Naive thymus-derived CD4-positive, alpha-beta T cell (primary cell): ENCODE measurements at regions not wholly inside any gene's neighbourhood (a gene's known extent, or its start where the extent isn't known, plus 50 kb on each side); places are given as distances from the start of the nearest gene placed in this dataset.

Experiments used
- ATAC-seq: fragments of 150-1000 bp; cut with Tn5 transposase; 2 replicates; pipeline ENCODE4 v1.10.0; 2021; ENCODE audit warnings: mild to moderate bottlenecking, moderate library complexity
- CTCF ChIA-PET: fragments of 350-600 bp; sonication (Branson Sonifier 250); formaldehyde crosslinking; loops from one replicate; lab custom pipeline; 2021; ENCODE audit warnings: antibody characterized with exemption; lab: Charles Lee
- POLR2A ChIA-PET: fragments of 350-600 bp; sonication (Branson Sonifier 250); formaldehyde crosslinking; loops from one replicate; lab custom pipeline; 2021; ENCODE audit warnings: antibody characterized with exemption, inconsistent platforms; lab: Charles Lee
- DNase-seq, 9 donors: peaks; one replicate each; pipeline versions ENCODE4 v3.0.0 to v3.0.0-alpha.2; 2020 to 2022; ENCODE audit warnings: mixed read lengths in 1 of 9
- H3K27ac ChIP-seq: one replicate; pipeline ENCODE4 v1.7.0; 2013; ENCODE audit warnings: mild to moderate bottlenecking, low read depth, low read length, moderate library complexity
- H3K27me3 ChIP-seq, 2 donors: one replicate each; pipeline ENCODE4 v1.7.0; 2013; ENCODE audit warnings: low read length in 2 of 2, mild to moderate bottlenecking in 2 of 2, moderate library complexity in 2 of 2; ENCODE audit not compliant: control insufficient read depth in 2 of 2, insufficient read depth in 2 of 2
- H3K36me3 ChIP-seq, 3 experiments: 1 replicate in 2 of 3; 2 replicates in 1 of 3; pipeline ENCODE4 v1.7.0; 2013; ENCODE audit warnings: low read length in 3 of 3, mild to moderate bottlenecking in 3 of 3, moderate library complexity in 1 of 3; ENCODE audit not compliant: insufficient read depth in 3 of 3, control insufficient read depth in 2 of 3
- H3K4me1 ChIP-seq, 2 donors: one replicate each; pipeline ENCODE4 v1.7.0; 2013; ENCODE audit warnings: low read length in 2 of 2, mild to moderate bottlenecking in 2 of 2, moderate library complexity in 1 of 2; ENCODE audit not compliant: control insufficient read depth in 2 of 2, insufficient read depth in 2 of 2
- H3K4me3 ChIP-seq: 2 replicates; pipeline ENCODE4 v1.7.0; 2013; ENCODE audit warnings: mild to moderate bottlenecking, low read length
- H3K9me3 ChIP-seq, 3 experiments: 1 replicate in 2 of 3; 2 replicates in 1 of 3; pipeline ENCODE4 v1.7.0; 2013; ENCODE audit warnings: low read length in 3 of 3; ENCODE audit not compliant: control insufficient read depth in 2 of 3
- H3K27ac Mint-ChIP-seq, 9 donors: one replicate each; pipeline ENCODE4 v1.8.0; 2020 to 2022; ENCODE audit warnings: mixed read lengths in 9 of 9, mild to moderate bottlenecking in 8 of 9, moderate library complexity in 5 of 9, inconsistent platforms in 2 of 9
- H3K27me3 Mint-ChIP-seq, 5 donors: one replicate each; pipeline ENCODE4 v1.8.0; 2021 to 2022; ENCODE audit warnings: mixed read lengths in 5 of 5, mild to moderate bottlenecking in 1 of 5
- H3K36me3 Mint-ChIP-seq, 5 donors: one replicate each; pipeline ENCODE4 v1.8.0; 2020 to 2022; ENCODE audit warnings: mixed read lengths in 5 of 5, mild to moderate bottlenecking in 3 of 5, inconsistent platforms in 1 of 5
- H3K4me1 Mint-ChIP-seq, 7 donors: one replicate each; pipeline ENCODE4 v1.8.0; 2020 to 2022; ENCODE audit warnings: mixed read lengths in 7 of 7, mild to moderate bottlenecking in 3 of 7, inconsistent platforms in 1 of 7
- H3K4me3 Mint-ChIP-seq, 10 donors: one replicate each; pipeline ENCODE4 v1.8.0; 2020 to 2022; ENCODE audit warnings: mild to moderate bottlenecking in 10 of 10, mixed read lengths in 10 of 10, moderate library complexity in 6 of 10, inconsistent platforms in 2 of 10
- H3K9me3 Mint-ChIP-seq, 11 donors: one replicate each; pipeline ENCODE4 v1.8.0; 2020 to 2022; ENCODE audit warnings: mixed read lengths in 11 of 11, mild to moderate bottlenecking in 4 of 11, inconsistent platforms in 1 of 11, moderate library complexity in 1 of 11
- intact Hi-C, 2 donors: fragments of 100-400 bp; cut with micrococcal nuclease; formaldehyde crosslinking; loops; one replicate each; pipeline ENCODE4 v1.15.1; 2023

DNA sequence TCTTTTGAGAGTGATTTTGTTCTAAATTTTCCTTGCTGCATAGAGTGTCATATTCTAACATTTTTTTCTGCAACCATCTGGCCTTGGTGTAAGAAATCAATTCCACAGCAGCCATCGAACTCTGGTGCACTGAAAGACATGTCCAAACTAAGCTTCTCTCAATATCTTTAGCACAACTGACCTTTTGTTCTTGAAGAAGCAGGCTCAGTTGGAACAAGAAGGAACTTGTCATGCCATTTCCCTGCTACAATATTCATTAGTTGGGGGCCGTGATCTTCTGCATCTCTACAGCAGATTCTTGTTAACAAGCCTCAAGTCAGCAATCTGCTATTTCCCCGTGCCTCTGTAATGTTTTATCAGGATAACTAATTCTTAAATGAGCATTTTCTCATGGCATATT lies 1305.6 kb downstream of the CDH11 start:
- ATAC-seq (no peak), DNase-seq (no peak)
- H3K27ac Mint-ChIP-seq = no peak overlapping the region
- H3K36me3 Mint-ChIP-seq = no peaks in the 10 kb centered on the region
- Histone ChIP-seq H3K9me3 (peaks cover 0 to 10% (median 0%) of the 10 kb centered on the region in 3 experiments), H3K4me3 (no peak overlapping the region), H3K27me3 (no peaks in the 10 kb centered on the region), H3K27ac (no peak overlapping the region), H3K4me1 (no peaks in the 10 kb centered on the region), H3K36me3 (no peaks in the 10 kb centered on the region)
- H3K4me1 Mint-ChIP-seq = no peaks in the 10 kb centered on the region
- peaks cover 5 to 43% (median 13%) of the 10 kb centered on the region in 11 donors for H3K9me3 Mint-ChIP-seq
- CTCF ChIA-PET = no interaction called here
- intact Hi-C loops = no loop called here
- H3K27me3 Mint-ChIP-seq = no peaks in the 10 kb centered on the region
- POLR2A ChIA-PET = no interaction called here
- no peak overlapping the region for H3K4me3 Mint-ChIP-seq

DNA sequence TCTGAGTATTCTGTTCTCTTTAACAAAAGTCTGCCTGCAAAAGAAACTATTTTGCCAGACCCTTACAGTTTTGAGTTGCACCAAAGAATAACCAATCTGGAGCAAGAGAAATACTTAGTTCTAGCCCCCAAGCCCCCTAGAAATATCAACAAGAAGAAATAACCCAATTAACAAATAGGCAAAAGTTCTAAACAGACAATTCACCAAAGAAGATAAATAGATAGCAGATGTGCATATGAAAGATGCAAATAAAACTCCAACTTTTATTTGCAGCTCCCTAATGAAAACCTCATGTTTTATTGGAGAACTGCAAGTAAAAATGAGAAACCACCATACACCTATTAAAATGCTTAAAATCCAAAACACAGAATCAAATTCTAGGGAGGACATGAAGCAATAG lies 1308.0 kb downstream of the CDH11 start:
- intact Hi-C loops = no loop called here
- Histone ChIP-seq H3K27ac (no peak overlapping the region), H3K27me3 (no peaks in the 10 kb centered on the region), H3K9me3 (peaks cover 0 to 6% (median 0%) of the 10 kb centered on the region in 3 experiments), H3K4me1 (no peaks in the 10 kb centered on the region), H3K36me3 (no peaks in the 10 kb centered on the region), H3K4me3 (no peak overlapping the region)
- POLR2A ChIA-PET = no interaction called here
- H3K27ac Mint-ChIP-seq = no peak overlapping the region
- no peaks in the 10 kb centered on the region for H3K4me1 Mint-ChIP-seq
- no peak overlapping the region for H3K4me3 Mint-ChIP-seq
- CTCF ChIA-PET = no interaction called here
- H3K27me3 Mint-ChIP-seq = no peaks in the 10 kb centered on the region
- peaks cover 4 to 32% (median 8%) of the 10 kb centered on the region in 11 donors for H3K9me3 Mint-ChIP-seq
- no peaks in the 10 kb centered on the region for H3K36me3 Mint-ChIP-seq
- ATAC-seq (no peak), DNase-seq (no peak)

DNA sequence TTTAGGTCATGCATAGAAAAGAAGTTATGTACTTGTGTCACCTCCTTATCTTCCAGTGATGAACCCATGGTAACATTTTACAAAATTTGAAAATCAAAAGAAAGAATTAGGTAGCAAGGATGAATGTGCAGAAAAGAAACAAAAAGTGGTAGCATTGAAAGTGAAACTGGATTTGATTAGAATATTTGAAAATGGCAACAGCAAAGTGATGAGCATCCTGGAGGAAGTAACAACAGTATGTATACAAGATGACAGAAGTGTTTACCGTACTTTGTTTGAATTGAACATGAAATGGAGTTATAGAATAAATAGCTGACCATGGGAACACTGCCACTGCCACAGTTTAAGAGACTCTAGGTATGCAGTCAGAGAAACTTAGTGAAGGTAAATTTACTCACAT lies 1313.1 kb downstream of the CDH11 start:
- Histone ChIP-seq H3K27ac (no peak overlapping the region), H3K36me3 (no peaks in the 10 kb centered on the region), H3K4me1 (no peaks in the 10 kb centered on the region), H3K9me3 (no peaks in the 10 kb centered on the region), H3K4me3 (no peak overlapping the region), H3K27me3 (no peaks in the 10 kb centered on the region)
- H3K4me1 Mint-ChIP-seq = no peaks in the 10 kb centered on the region
- H3K4me3 Mint-ChIP-seq = no peak overlapping the region
- no peak overlapping the region for H3K27ac Mint-ChIP-seq
- CTCF ChIA-PET = no interaction called here
- no peaks in the 10 kb centered on the region for H3K27me3 Mint-ChIP-seq
- ATAC-seq = no peak
- H3K36me3 Mint-ChIP-seq = no peaks in the 10 kb centered on the region
- POLR2A ChIA-PET = no interaction called here
- no peak for DNase-seq
- intact Hi-C loops = no loop called here
- peaks cover 2 to 13% (median 4%) of the 10 kb centered on the region in 11 donors for H3K9me3 Mint-ChIP-seq

DNA sequence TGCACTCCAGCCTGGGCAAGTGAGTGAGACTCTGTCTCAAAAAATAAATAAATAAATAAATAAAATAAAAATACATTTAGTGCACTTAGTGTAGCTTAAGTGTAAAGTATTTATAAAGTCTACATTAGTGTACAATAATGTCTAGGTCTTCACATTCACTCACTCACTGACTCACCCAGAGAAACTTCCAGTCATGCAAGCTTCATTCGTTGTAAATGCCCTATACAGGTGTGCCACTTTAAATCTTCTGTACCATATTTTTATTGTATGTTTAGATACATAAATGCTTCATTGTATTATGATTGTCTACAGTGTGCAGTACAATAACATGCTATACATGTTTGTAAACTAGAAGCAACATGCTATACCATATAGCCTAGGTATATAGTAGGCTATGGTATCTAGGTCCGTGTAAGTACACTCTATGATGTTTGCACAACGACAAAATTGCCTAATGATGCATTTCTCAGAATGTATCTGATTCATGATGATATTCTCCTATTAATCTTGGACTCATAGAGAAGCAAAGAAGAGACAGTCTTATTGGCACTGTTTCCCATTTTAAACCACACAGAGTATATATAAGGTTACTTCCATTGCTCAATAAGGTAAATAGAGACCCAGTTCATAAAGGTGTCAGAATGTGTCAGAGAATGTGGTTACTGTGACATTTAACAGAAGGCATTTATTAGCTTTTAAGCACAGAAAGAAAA lies 1314.9 kb downstream of the CDH11 start:
- Mint-ChIP-seq H3K4me1 (no peaks in the 10 kb centered on the region), H3K4me3 (no peak overlapping the region), H3K36me3 (no peaks in the 10 kb centered on the region), H3K27me3 (no peaks in the 10 kb centered on the region), H3K27ac (no peak overlapping the region), H3K9me3 (peaks cover 1 to 17% (median 4%) of the 10 kb centered on the region in 11 donors)
- no peak for ATAC-seq
- intact Hi-C loops = no loop called here
- H3K4me1 ChIP-seq = no peaks in the 10 kb centered on the region
- CTCF ChIA-PET = no interaction called here
- no peak for DNase-seq
- POLR2A ChIA-PET = no interaction called here
- no peaks in the 10 kb centered on the region for H3K27me3 ChIP-seq
- H3K27ac ChIP-seq = no peak overlapping the region
- no peaks in the 10 kb centered on the region for H3K36me3 ChIP-seq
- H3K4me3 ChIP-seq = no peak overlapping the region
- no peaks in the 10 kb centered on the region for H3K9me3 ChIP-seq

DNA sequence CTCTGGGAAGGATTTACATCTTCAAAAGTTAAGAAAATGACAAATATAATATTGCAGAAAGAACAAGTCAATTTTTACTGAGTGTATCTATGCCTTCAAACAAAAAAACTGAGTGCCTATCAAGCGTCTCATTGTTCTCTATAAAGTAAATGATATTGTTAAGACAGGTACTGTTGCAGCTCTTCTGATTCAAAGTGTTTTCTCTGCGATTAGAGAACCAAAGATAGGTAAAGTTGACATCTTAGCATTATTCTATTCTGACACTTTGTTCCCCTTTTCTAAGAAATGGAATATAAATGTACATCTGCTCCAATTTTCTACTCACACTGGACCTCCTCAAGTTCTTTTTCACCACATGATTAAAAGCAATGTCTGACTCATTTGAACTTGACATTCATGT lies 1317.7 kb downstream of the CDH11 start:
- no peaks in the 10 kb centered on the region for H3K4me1 Mint-ChIP-seq

DNA sequence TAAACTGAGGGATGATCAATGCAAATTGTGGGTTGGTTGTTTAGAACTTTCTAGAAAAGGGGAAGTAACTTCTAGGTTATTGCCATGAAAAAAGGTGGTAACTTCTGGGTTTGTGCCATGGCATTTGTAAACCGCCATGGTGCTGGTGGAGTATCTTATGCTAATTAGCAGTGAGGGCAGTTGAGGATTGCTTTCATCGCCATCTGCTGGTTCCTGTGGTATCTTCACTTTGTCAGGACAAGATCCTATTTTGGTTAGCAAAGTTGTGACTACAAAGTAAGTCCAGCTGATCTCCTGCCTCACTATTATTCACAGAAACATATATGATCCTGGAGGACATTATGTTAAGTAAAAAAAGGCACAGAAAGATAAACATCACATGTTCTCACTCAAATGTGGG lies 1332.3 kb downstream of the CDH11 start:
- H3K27me3 ChIP-seq = no peaks in the 10 kb centered on the region
- H3K27ac ChIP-seq = no peak overlapping the region
- Mint-ChIP-seq H3K9me3 (peaks cover 9 to 52% (median 20%) of the 10 kb centered on the region in 11 donors), H3K27ac (no peak overlapping the region), H3K4me3 (no peak overlapping the region), H3K36me3 (peaks cover 0 to 6% (median 0%) of the 10 kb centered on the region in 5 donors), H3K27me3 (no peaks in the 10 kb centered on the region), H3K4me1 (no peaks in the 10 kb centered on the region)
- peaks cover 0 to 4% (median 0%) of the 10 kb centered on the region in 3 experiments for H3K9me3 ChIP-seq
- H3K4me1 ChIP-seq = no peaks in the 10 kb centered on the region
- H3K36me3 ChIP-seq = no peaks in the 10 kb centered on the region
- no peak overlapping the region for H3K4me3 ChIP-seq
- CTCF ChIA-PET = no interaction called here
- intact Hi-C loops = no loop called here
- POLR2A ChIA-PET = no interaction called here
- no peak for ATAC-seq
- DNase-seq = no peak

More for the DNA sequence above, 1317.7 kb downstream of the CDH11 start:
- H3K9me3 ChIP-seq = no peaks in the 10 kb centered on the region
- DNase-seq = no peak
- H3K9me3 Mint-ChIP-seq = peaks cover 1 to 17% (median 4%) of the 10 kb centered on the region in 11 donors
- H3K4me1 ChIP-seq = no peaks in the 10 kb centered on the region
- H3K4me3 Mint-ChIP-seq = no peak overlapping the region
- H3K4me3 ChIP-seq = no peak overlapping the region
- H3K36me3 Mint-ChIP-seq = no peaks in the 10 kb centered on the region
- intact Hi-C loops = no loop called here
- no peaks in the 10 kb centered on the region for H3K36me3 ChIP-seq
- ChIA-PET CTCF (no interaction called here), POLR2A (no interaction called here)
- no peaks in the 10 kb centered on the region for H3K27me3 Mint-ChIP-seq
- ATAC-seq = no peak
- H3K27ac ChIP-seq = no peak overlapping the region
- no peaks in the 10 kb centered on the region for H3K27me3 ChIP-seq
- no peak overlapping the region for H3K27ac Mint-ChIP-seq

DNA sequence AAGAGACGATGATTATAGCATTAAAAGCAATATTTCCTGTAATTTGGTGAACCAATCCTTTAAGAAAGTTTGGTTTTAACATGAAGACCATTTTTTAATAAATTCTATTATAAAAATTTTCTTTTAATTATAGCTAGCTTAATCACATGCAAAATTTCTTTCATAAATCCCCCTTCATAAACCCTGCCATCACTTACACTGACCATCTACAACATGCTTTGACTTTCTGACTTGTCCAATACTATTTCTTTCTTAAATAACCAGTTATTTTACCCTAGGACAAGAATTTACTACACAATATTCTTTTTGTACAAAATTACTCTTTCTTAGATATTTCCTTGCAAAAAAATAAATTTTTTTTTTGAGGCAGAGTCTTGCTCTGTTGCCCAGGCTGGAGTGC lies 1334.8 kb downstream of the CDH11 start:
- Histone ChIP-seq H3K27ac (no peak overlapping the region), H3K27me3 (no peaks in the 10 kb centered on the region), H3K4me1 (no peaks in the 10 kb centered on the region), H3K36me3 (no peaks in the 10 kb centered on the region), H3K4me3 (no peak overlapping the region), H3K9me3 (peaks cover 0 to 4% (median 0%) of the 10 kb centered on the region in 3 experiments)
- ATAC-seq (no peak), DNase-seq (no peak)
- CTCF ChIA-PET = no interaction called here
- Mint-ChIP-seq H3K4me3 (no peak overlapping the region), H3K4me1 (no peaks in the 10 kb centered on the region), H3K36me3 (peaks cover 0 to 6% (median 0%) of the 10 kb centered on the region in 5 donors), H3K27me3 (no peaks in the 10 kb centered on the region), H3K9me3 (peaks cover 10 to 59% (median 25%) of the 10 kb centered on the region in 11 donors), H3K27ac (no peak overlapping the region)
- intact Hi-C loops = no loop called here
- POLR2A ChIA-PET = interaction anchor here (0.6 kb wide), 1 partner anchor 499 kb away, joined by 3 read pairs; no protein-coding TSS in a partner anchor
